Gastroesophageal sphincter (tissue), 3 donors: ENCODE measurements at regions not wholly inside any gene's neighbourhood (a gene's known extent, or its start where the extent isn't known, plus 50 kb on each side); places are given as distances from the start of the nearest gene placed in this dataset.

Source experiments
- POLR2A ChIP-seq, 2 donors: fragments of 450-650 bp; IDR thresholded peaks; one replicate each; pipeline ENCODE4 v1.6.1; 2017; ENCODE audit warnings: antibody characterized with exemption in 2 of 2, mild to moderate bottlenecking in 2 of 2, moderate library complexity in 1 of 2
- TF ChIP-seq, protein P1 (sequence below), 4 experiments: fragments of 200-600 bp in 2 of 4; fragments of 450-650 bp in 2 of 4; sonication (generic) in 1 of 4; IDR thresholded peaks; one replicate each; pipeline ENCODE4 v1.5.1; 2017 to 2019; ENCODE audit warnings: antibody characterized with exemption in 4 of 4, mild to moderate bottlenecking in 2 of 4, moderate library complexity in 2 of 4

DNA sequence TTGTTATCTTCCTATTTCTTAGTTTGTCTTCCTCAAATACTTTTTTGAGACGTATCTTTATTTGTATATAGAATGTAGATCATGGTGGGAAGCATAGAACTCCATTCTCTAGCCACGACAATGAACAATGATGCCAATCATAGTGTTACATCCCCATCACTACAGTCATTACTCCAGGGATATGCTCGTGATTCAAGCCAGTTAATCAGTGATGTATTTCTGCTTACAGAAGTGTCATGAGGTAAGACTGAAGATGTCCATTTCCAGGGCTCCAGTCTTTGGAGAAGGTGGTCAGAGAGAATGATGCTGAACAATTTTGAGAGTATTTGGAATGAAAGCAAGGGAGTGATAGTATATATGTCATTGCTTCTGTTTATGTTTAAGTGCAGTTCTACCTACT lies 777.2 kb upstream of the TMEFF2 start:
- TF ChIP-seq, protein P1, sequence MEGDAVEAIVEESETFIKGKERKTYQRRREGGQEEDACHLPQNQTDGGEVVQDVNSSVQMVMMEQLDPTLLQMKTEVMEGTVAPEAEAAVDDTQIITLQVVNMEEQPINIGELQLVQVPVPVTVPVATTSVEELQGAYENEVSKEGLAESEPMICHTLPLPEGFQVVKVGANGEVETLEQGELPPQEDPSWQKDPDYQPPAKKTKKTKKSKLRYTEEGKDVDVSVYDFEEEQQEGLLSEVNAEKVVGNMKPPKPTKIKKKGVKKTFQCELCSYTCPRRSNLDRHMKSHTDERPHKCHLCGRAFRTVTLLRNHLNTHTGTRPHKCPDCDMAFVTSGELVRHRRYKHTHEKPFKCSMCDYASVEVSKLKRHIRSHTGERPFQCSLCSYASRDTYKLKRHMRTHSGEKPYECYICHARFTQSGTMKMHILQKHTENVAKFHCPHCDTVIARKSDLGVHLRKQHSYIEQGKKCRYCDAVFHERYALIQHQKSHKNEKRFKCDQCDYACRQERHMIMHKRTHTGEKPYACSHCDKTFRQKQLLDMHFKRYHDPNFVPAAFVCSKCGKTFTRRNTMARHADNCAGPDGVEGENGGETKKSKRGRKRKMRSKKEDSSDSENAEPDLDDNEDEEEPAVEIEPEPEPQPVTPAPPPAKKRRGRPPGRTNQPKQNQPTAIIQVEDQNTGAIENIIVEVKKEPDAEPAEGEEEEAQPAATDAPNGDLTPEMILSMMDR (IDR thresholded peaks at IDR 0.05) = no peak
- TF ChIP-seq POLR2A (IDR thresholded peaks at IDR 0.05) = no peak
